CD4-positive, alpha-beta T cell (primary cell): ENCODE measurements at regions not wholly inside any gene's neighbourhood (a gene's known extent, or its start where the extent isn't known, plus 50 kb on each side); places are given as distances from the start of the nearest gene placed in this dataset.

ENCODE experiments used
- ATAC-seq: fragments of 200-7000 bp; cut with Tn5 transposase; one replicate; pipeline ENCODE4 v1.10.0; 2022; ENCODE audit warnings: mild to moderate bottlenecking; ENCODE audit not compliant: poor library complexity
- CTCF ChIA-PET: fragments of 350-600 bp; sonication (Branson Sonifier 250); formaldehyde crosslinking; loops from one replicate; lab custom pipeline; 2021; ENCODE audit warnings: antibody characterized with exemption, inconsistent platforms; lab: Charles Lee
- POLR2A ChIA-PET: fragments of 350-600 bp; sonication (Branson Sonifier 250); formaldehyde crosslinking; loops from one replicate; lab custom pipeline; 2021; ENCODE audit warnings: antibody characterized with exemption, inconsistent platforms; lab: Charles Lee
- DNase-seq, 14 experiments: peaks; one replicate each; pipeline ENCODE4 v3.0.0-alpha.2; 2013 to 2020; ENCODE audit warnings: mixed read lengths in 2 of 14
- H3K27ac ChIP-seq, 2 donors: one replicate each; pipeline versions ENCODE4 v1.5.1 to v1.7.0; 2013; ENCODE audit warnings: low read length in 2 of 2, low read depth in 1 of 2, mild to moderate bottlenecking in 1 of 2
- H3K27me3 ChIP-seq, 2 experiments: 1 replicate in 1 of 2; 2 replicates in 1 of 2; pipeline versions ENCODE4 v1.6.1 to v1.7.0; 2013; ENCODE audit warnings: low read length in 2 of 2, control low read depth in 1 of 2, mild to moderate bottlenecking in 1 of 2, moderate library complexity in 1 of 2; ENCODE audit not compliant: insufficient read depth in 2 of 2, control insufficient read depth in 1 of 2
- H3K36me3 ChIP-seq: one replicate; pipeline ENCODE4 v1.6.1; 2013; ENCODE audit warnings: low read length, control low read depth; ENCODE audit not compliant: insufficient read depth
- H3K4me1 ChIP-seq: one replicate; pipeline ENCODE4 v1.6.1; 2013; ENCODE audit warnings: low read length, control low read depth; ENCODE audit not compliant: insufficient read depth
- H3K4me3 ChIP-seq: one replicate; pipeline ENCODE4 v1.5.1; 2013; ENCODE audit warnings: mild to moderate bottlenecking, low read length, moderate library complexity
- H3K9me3 ChIP-seq, 2 experiments: 1 replicate in 1 of 2; 2 replicates in 1 of 2; pipeline versions ENCODE4 v1.6.1 to v1.7.0; 2013; ENCODE audit warnings: low read length in 2 of 2, mild to moderate bottlenecking in 2 of 2, control low read depth in 1 of 2, moderate library complexity in 1 of 2; ENCODE audit not compliant: control insufficient read depth in 1 of 2, insufficient read depth in 1 of 2
- H3K27ac Mint-ChIP-seq: one replicate; pipeline ENCODE4 v1.8.0; 2020; ENCODE audit warnings: mixed read lengths
- H3K27me3 Mint-ChIP-seq: one replicate; pipeline ENCODE4 v1.8.0; 2021; ENCODE audit warnings: mixed read lengths
- H3K36me3 Mint-ChIP-seq: one replicate; pipeline ENCODE4 v1.8.0; 2021; ENCODE audit warnings: low read depth, mixed read lengths
- H3K4me1 Mint-ChIP-seq: one replicate; pipeline ENCODE4 v1.8.0; 2021; ENCODE audit warnings: low read depth, mixed read lengths
- H3K4me3 Mint-ChIP-seq: one replicate; pipeline ENCODE4 v1.8.0; 2020; ENCODE audit warnings: mild to moderate bottlenecking, mixed read lengths
- H3K9me3 Mint-ChIP-seq: one replicate; pipeline ENCODE4 v1.8.0; 2020; ENCODE audit warnings: mixed read lengths
- intact Hi-C, 2 experiments: fragments of 100-400 bp; cut with DNase I in 1 of 2; cut with micrococcal nuclease in 1 of 2; formaldehyde crosslinking; loops; one replicate each; pipeline versions ENCODE4 v1.15.1 to v1.9.0; 2023 to 2025; cut with DNase I, micrococcal nuclease
- TF ChIP-seq, protein P1 (sequence below): fragments of 200-600 bp; IDR thresholded peaks from one replicate; pipeline ENCODE4 v1.8.0; 2022; ENCODE audit warnings: antibody characterized with exemption, mild to moderate bottlenecking

DNA sequence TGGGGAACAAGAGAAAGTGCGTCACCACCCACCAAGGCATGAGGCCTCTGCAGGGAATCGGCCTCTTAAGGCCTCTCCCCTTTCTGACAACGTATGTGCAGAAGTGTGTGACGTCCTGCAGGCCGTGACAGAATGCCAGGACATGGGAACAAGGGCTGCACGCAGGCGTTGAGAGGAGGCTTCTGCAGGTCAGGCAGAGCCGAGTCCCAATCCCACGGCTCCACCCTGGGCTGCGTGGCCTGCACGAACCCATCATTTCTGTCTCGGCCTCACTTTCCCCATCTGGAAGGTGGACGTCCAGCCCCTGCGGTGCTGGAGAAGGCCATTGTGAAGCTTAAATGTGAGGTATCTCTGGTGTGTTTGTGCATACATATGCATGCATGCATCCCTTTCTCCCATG is 61.8 kb downstream of the SHANK2 start:
- peaks cover 0 to 4% of the 10 kb centered on the region in 2 experiments for H3K9me3 ChIP-seq
- H3K4me1 ChIP-seq, result no peaks in the 10 kb centered on the region
- H3K36me3 ChIP-seq, result no peaks in the 10 kb centered on the region
- no peaks in the 10 kb centered on the region for H3K4me1 Mint-ChIP-seq
- CTCF ChIA-PET, result no interaction called here
- intact Hi-C loops, result no loop called here
- no peaks in the 10 kb centered on the region for H3K9me3 Mint-ChIP-seq
- H3K27ac Mint-ChIP-seq, result no peak overlapping the region
- POLR2A ChIA-PET, result no interaction called here
- peaks cover 0 to 2% of the 10 kb centered on the region in 2 experiments for H3K27me3 ChIP-seq
- no peak overlapping the region for H3K4me3 Mint-ChIP-seq
- no peaks in the 10 kb centered on the region for H3K36me3 Mint-ChIP-seq
- H3K4me3 ChIP-seq, result no peak overlapping the region
- H3K27ac ChIP-seq, result no peak overlapping the region
- no peak for DNase-seq
- H3K27me3 Mint-ChIP-seq, result peaks cover 11% of the 10 kb centered on the region
- TF ChIP-seq, protein P1, sequence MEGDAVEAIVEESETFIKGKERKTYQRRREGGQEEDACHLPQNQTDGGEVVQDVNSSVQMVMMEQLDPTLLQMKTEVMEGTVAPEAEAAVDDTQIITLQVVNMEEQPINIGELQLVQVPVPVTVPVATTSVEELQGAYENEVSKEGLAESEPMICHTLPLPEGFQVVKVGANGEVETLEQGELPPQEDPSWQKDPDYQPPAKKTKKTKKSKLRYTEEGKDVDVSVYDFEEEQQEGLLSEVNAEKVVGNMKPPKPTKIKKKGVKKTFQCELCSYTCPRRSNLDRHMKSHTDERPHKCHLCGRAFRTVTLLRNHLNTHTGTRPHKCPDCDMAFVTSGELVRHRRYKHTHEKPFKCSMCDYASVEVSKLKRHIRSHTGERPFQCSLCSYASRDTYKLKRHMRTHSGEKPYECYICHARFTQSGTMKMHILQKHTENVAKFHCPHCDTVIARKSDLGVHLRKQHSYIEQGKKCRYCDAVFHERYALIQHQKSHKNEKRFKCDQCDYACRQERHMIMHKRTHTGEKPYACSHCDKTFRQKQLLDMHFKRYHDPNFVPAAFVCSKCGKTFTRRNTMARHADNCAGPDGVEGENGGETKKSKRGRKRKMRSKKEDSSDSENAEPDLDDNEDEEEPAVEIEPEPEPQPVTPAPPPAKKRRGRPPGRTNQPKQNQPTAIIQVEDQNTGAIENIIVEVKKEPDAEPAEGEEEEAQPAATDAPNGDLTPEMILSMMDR, result no peak
- no peak for ATAC-seq

DNA sequence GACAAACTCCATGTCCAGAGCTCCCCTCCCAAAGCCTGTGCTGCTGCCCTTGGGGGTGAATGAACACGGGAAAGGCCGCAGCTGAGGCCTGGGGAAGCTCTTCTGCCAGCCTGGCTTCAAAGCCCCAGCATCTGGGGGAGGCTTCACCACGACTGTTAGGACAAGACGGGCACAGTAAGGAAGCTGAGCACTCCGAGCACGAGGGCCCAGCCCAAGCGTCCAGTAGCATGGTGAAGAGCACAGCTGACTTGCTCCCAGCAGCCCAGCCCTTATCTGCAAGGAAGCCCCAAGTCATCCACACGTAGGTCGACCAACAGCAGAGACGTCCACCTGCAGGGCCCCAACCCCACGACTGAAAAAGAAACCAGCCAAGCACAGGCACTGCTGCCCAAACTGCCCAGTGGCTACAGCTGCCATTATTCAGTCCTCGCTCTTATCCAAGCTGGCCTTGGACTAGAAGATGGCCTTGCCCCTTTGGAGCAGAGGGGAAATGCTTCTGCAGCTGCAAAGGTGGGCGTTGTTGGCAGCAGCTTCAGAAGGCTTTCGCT is 62.5 kb downstream of the SHANK2 start:
- no peaks in the 10 kb centered on the region for H3K36me3 Mint-ChIP-seq
- no peaks in the 10 kb centered on the region for H3K9me3 Mint-ChIP-seq
- H3K4me3 Mint-ChIP-seq, result no peak overlapping the region
- no peak overlapping the region for H3K27ac Mint-ChIP-seq
- peaks cover 11% of the 10 kb centered on the region for H3K27me3 Mint-ChIP-seq
- TF ChIP-seq, protein P1, result no peak
- H3K9me3 ChIP-seq, result peaks cover 0 to 4% of the 10 kb centered on the region in 2 experiments
- H3K4me1 ChIP-seq, result no peaks in the 10 kb centered on the region
- POLR2A ChIA-PET, result no interaction called here
- H3K27me3 ChIP-seq, result peaks cover 0 to 2% of the 10 kb centered on the region in 2 experiments
- no peaks in the 10 kb centered on the region for H3K36me3 ChIP-seq
- no peak overlapping the region for H3K4me3 ChIP-seq
- intact Hi-C loops, result no loop called here
- no peaks in the 10 kb centered on the region for H3K4me1 Mint-ChIP-seq
- CTCF ChIA-PET, result no interaction called here
- DNase-seq (no peak), ATAC-seq (no peak)
- H3K27ac ChIP-seq, result no peak overlapping the region

DNA sequence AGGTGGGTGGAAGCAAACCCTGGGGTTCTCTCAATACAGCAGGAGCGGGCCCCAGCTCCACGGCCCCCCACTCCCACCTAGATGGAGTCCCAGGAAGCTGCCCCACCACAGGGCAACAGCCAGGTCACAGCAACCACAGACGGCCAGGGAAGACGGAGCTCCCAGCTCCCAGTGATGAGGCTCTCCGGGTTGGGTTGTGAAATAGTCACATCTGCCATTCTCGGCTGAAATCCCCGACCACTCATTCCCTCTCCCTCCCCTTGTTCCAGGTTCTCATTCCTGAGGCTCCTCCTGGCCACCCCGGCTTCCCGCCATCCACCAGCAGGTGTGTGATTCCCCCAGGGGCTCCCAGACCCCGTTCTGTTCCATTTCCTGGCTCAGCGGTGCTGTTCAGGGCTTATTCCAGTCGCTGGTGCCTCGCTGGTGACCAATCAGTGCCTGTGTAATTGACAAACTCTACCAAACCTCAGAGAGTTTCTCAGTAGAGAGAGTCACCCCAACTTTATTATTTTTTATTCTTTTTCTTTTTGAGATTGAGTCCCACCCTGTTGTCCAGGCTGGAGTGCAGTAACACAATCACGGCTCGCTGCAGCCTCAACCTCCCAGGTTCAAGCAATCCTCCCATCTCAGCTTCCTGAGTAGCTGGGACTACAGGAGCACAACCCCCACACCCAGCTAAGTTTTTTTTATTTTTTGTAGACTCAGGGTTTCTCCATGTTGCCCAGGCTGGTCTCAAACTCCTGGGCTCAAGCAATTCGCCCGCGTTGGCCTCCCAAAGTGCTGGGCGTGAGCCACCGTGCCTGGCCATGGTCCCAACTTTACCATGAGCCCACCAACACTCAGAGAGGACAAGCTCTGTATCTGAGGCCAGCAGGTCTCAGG is 63.2 kb downstream of the SHANK2 start:
- no peak overlapping the region for H3K27ac Mint-ChIP-seq
- H3K4me3 Mint-ChIP-seq, result no peak overlapping the region
- H3K27me3 ChIP-seq, result peaks cover 0 to 2% of the 10 kb centered on the region in 2 experiments
- TF ChIP-seq, protein P1, result no peak
- peaks cover 0 to 1% of the 10 kb centered on the region in 2 experiments for H3K9me3 ChIP-seq
- POLR2A ChIA-PET, result no interaction called here
- H3K36me3 Mint-ChIP-seq, result no peaks in the 10 kb centered on the region
- DNase-seq, result no peak
- no peaks in the 10 kb centered on the region for H3K36me3 ChIP-seq
- intact Hi-C loops, result no loop called here
- no peak for ATAC-seq
- H3K4me1 Mint-ChIP-seq, result no peaks in the 10 kb centered on the region
- H3K27ac ChIP-seq, result no peak overlapping the region
- H3K4me1 ChIP-seq, result no peaks in the 10 kb centered on the region
- H3K4me3 ChIP-seq, result no peak overlapping the region
- CTCF ChIA-PET, result no interaction called here
- H3K27me3 Mint-ChIP-seq, result peaks cover 11% of the 10 kb centered on the region
- no peaks in the 10 kb centered on the region for H3K9me3 Mint-ChIP-seq
